HG03432 (cell line): ENCODE measurements at regions not wholly inside any gene's neighbourhood (a gene's known extent, or its start where the extent isn't known, plus 50 kb on each side); places are given as distances from the start of the nearest gene placed in this dataset.
"Not testable (repeated sequence)": the region's sequence is repeated elsewhere in the genome, so short reads cannot be mapped to it uniquely, and the experiment has no call there.

Experiments used
- ATAC-seq: cut with Tn5 transposase; IDR thresholded peaks from one replicate; pipeline ENCODE4 v1.9.1; 2021; ENCODE audit warnings: mild to moderate bottlenecking, moderate library complexity; ENCODE audit not compliant: unreplicated experiment

- ATAC-seq: no peak
These were observed 368.1 kb downstream of the C16orf95 start for GRCh38 chr16:86949116-86949515.

GRCh38 chr16:86949630-86950029 lies 367.6 kb downstream of the C16orf95 start:
- ATAC-seq: no peak

- ATAC-seq: no peak
These were observed 366.0 kb downstream of the C16orf95 start for GRCh38 chr16:86951041-86951822.

- no peak for ATAC-seq
These were observed 365.2 kb downstream of the C16orf95 start for GRCh38 chr16:86951831-86952598.

- ATAC-seq: no peak
These were observed 364.4 kb downstream of the C16orf95 start for GRCh38 chr16:86952769-86953168.

GRCh38 chr16:86953631-86954391 lies 363.4 kb downstream of the C16orf95 start:
- no peak for ATAC-seq

GRCh38 chr16:86955136-86955855 lies 361.9 kb downstream of the C16orf95 start:
- no peak for ATAC-seq

- no peak for ATAC-seq
These were observed 360.8 kb downstream of the C16orf95 start for GRCh38 chr16:86956437-86956836.

GRCh38 chr16:86957662-86958198 lies 359.5 kb downstream of the C16orf95 start:
- ATAC-seq: not testable (repeated sequence)

- ATAC-seq: no peak
These were observed 358.8 kb downstream of the C16orf95 start for GRCh38 chr16:86958423-86958822.

- ATAC-seq: no peak
These were observed 358.0 kb downstream of the C16orf95 start for GRCh38 chr16:86959091-86959651.

- ATAC-seq: no peak
These were observed 357.5 kb downstream of the C16orf95 start for GRCh38 chr16:86959729-86960128.

- no peak for ATAC-seq
These were observed 356.9 kb downstream of the C16orf95 start for GRCh38 chr16:86960266-86960665.

GRCh38 chr16:86961171-86961601 lies 356.0 kb downstream of the C16orf95 start:
- ATAC-seq: no peak

GRCh38 chr16:86962259-86962658 lies 354.9 kb downstream of the C16orf95 start:
- ATAC-seq: no peak

- ATAC-seq: no peak
These were observed 354.3 kb downstream of the C16orf95 start for GRCh38 chr16:86962913-86963312.

- no peak for ATAC-seq
These were observed 353.3 kb downstream of the C16orf95 start for GRCh38 chr16:86963600-86964575.

- ATAC-seq: no peak
These were observed 352.4 kb downstream of the C16orf95 start for GRCh38 chr16:86964796-86965241.

- ATAC-seq: no peak
These were observed 351.9 kb downstream of the C16orf95 start for GRCh38 chr16:86965331-86965730.
